GF-D8 (cell line): ENCODE measurements at regions not wholly inside any gene's neighbourhood (a gene's known extent, or its start where the extent isn't known, plus 50 kb on each side); places are given as distances from the start of the nearest gene placed in this dataset.

Source experiments
- DNase-seq: peaks from one replicate; lab custom pipeline; 2025; lab: John Stamatoyannopoulos, UW

DNA sequence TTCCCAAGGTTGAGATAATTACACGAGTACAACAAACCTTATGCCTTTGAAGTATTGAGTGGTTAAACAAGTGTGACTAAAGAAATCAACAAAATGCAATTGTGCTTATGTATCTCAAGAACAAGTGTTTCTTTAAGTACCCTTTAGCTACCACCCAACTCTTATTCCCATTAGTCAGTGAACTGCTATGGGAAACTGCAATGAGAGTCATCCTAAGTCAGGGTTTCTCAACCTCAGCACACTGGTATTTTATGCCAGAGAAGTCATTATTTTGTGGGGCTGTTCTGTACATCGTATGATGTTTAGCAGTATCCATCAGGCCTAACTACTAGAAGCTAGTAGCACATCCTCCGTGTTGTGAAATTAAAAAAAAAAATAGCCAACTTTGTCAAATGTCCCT lies 549.1 kb upstream of the BOD1L1 start:
- DNase-seq, result no peak

DNA sequence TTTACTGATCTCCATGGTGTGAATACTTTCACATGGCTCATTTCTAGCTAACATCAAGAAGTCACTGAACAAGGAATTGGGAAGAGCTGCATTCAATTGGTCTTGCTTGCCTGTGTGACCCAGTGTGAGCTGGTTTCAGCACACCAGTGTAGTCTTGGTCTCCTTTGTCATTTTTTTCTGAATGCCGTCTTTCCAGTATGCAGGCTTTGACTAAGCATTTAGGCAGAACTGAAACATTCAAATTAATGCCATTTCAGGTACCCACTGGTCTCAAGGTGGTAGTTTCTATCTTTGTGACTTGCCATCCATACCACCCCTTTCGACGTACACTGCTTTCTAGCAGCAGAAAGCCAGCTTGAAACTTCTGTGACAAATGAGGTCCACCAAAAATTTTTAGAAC lies 550.5 kb upstream of the BOD1L1 start:
- DNase-seq, result no peak

DNA sequence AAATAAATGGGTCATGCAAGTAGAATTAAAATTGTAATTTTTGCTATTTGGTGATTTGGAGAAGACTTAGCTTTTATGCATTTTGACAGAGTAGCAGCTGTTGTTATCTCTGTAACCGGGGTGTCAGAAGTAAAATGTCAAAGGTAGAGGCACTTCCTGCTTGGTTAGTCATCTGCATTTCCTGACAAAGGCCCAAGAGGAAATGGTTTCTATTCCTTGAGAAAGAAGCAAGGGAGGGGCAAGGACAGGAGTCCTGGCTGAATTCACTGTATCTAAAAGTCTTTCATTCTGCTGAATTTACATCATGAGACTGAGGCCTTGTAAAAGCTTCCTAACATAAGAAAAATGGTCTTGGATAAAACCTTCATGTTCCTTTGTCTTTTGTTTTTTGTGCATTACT lies 550.9 kb upstream of the BOD1L1 start:
- DNase-seq, result no peak

- DNase-seq, result no peak
Observed at GRCh38 chr4:14180166-14180565, 552.6 kb upstream of the BOD1L1 start.

GRCh38 chr4:14180983-14181601 lies 553.6 kb upstream of the BOD1L1 start:
- no peak for DNase-seq

- no peak for DNase-seq
Observed at GRCh38 chr4:14182148-14182547, 554.6 kb upstream of the BOD1L1 start.

DNA sequence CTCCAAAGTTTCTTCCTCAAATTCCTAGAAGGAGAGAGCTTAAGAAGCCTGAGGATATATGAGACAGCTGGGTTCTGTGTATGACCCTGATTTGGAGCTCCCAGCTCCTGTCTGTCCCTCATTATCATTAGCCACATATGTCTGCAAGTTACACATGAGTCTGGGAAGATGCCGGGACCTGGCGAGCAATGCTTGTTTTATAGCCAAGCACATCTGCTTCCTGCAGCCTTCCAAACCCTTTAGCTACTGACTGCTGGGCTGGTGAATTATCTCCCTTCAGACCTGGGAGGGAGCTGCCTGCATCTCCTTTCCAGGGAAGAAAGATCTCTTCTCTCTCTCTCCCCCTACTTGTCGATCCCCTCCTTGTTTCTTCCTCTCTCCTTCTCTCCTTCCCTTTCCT lies 556.7 kb upstream of the BOD1L1 start:
- no peak for DNase-seq

- no peak for DNase-seq
Observed at GRCh38 chr4:14184767-14185166, 557.2 kb upstream of the BOD1L1 start.

- DNase-seq, result no peak
Observed at GRCh38 chr4:14188214-14188613, 560.7 kb upstream of the BOD1L1 start.

DNA sequence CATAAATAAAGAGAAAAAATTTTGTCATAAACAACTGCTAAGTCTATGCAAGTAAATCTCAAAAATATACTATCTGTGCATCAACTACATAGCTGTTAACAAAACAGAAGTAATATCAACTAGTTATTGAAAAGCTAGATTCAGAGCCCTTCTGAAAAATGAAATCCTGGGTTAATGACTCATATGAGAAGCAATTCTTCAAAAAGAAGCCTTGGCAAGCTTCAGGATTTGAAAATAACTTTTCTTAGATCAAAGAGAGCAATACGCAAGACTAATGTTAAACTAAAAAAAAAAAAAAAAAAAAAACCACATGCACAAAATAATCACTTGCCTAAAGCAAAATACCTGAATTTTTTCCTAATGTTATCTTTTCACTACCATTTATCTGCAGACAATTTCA lies 566.1 kb upstream of the BOD1L1 start:
- no peak for DNase-seq

GRCh38 chr4:14196131-14196530 lies 568.6 kb upstream of the BOD1L1 start:
- no peak for DNase-seq

GRCh38 chr4:14215116-14215770 lies 587.7 kb upstream of the BOD1L1 start:
- DNase-seq, result no peak

- DNase-seq, result no peak
Observed at GRCh38 chr4:14217401-14217800, 589.9 kb upstream of the BOD1L1 start.

DNA sequence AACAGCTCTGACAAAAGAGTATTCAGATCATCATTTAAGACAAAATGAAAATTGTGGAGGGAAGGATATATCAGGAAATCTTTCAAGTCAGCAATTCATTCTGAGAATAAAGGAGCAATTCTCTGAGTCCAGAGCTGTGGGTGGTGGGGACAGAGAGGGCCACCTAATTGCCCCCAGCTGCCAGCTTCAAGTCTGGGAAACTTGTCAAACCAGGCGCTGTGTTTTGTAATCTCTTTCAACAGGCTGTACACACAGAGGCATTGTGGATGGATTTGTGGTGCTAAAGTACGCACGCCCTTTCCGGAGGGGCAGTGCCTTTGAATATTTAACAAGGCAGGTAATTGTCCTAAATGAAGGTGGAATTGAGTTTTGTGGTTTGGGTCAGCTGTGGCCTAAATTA lies 591.1 kb upstream of the BOD1L1 start:
- no peak for DNase-seq

DNA sequence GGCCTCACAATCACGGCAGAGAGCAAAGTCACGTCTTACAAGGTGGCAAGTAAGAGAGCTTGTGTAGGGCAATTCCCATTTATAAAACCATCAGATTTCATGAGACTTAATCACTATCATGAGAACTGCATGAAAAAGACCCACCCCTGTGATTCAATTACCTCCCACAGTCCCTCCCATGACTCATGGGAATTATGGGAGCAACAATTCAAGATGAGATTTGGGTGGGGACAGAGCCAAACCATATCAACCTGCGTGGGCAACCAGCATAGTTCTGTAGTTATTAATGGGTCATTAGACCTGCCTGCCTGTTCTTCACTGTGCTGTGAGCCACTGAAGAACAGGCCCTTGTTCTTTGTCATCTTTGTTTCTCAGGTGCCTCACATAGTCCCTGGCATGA lies 593.7 kb upstream of the BOD1L1 start:
- no peak for DNase-seq

DNA sequence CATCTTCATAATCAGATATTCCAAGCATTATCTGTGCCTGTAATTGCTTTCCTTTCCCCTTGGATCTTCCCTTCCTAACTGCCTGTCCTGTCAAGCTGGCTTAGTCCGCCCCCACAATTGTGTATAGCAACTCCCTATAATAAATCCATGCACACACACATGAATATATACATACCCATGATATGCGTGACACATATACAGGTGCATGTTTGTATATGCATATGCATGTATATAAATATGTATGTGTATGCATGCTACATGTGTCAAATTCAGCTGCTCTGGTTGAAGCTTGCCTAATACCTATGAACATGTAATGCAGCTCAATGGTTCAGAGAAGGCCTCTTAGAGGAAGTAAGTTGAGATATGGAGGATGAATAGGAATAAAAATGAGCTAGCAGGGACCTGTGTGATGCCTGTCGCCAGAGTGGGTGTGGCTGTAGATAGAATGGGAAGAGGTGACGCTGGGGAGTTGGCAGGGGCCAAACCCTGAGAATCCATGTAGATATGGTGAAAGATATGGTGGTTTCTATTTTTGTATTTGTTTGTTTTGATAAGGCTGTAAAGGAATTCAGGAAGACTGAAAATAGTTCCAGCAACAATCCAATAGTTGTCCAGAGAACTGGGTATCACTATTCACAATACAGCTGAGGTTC lies 595.0 kb upstream of the BOD1L1 start:
- no peak for DNase-seq

- DNase-seq, result no peak
Observed at GRCh38 chr4:14223461-14223860, 595.9 kb upstream of the BOD1L1 start.

DNA sequence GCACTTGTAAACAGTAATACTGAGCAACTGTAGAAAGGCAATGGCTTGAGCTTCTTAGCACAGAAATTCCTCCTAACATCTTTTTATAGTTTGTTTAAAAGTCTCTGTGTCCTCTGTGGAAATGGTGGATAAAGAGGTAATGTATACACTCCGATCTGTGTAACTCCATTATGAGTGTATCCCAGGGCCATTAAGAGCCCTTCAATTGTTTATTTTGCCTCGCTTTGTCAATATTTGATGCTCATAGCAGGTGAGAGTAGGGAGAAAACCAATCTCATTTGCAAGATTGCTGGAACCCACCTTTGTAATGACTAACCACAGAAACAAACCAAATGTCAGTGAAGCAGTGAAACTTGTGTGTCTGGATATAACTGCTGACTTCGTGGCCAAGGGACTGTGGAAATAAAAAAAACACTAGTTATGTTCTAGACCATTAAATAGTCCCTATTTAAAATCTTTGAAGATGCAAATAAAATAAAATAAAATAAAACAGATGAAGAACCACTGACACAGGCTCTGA lies 598.2 kb upstream of the BOD1L1 start:
- no peak for DNase-seq

GRCh38 chr4:14233126-14233525 lies 605.6 kb upstream of the BOD1L1 start:
- no peak for DNase-seq

DNA sequence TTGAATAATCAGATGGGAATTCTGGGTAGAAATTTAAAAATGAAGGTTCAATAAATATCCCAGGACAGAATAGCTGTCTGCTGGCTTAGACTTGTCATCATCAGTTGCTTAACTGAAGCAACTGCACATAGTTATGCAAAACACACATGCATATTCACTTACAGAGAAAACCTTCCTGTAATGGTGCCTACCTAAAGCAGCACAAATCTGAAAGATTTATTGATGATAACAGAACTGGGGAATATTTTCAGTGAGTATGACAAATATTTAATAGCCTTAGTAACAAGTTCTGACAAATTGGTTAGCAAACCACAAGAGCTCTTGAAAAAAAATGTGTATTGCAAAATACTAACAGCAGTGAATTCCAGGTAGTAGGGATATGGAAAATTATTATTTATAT lies 606.8 kb upstream of the BOD1L1 start:
- DNase-seq, result no peak

DNA sequence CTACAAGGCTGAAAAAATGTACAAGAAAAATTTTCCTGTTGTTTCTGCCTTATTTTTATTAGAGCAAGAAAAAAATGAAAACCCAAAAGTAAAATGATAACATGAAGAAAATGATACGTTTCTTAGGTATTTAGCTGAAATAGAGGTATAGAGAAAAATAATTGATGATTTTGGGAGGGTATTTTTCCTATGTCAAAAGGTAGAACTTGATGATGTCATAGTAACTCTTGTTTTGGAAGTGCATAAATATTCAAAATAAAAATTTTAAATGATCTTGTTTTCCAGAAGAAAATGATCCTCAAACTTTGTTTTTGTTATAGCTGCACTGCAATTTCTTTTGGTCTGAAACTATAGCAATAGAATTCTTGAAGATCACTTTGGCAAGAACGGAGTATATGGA lies 608.8 kb upstream of the BOD1L1 start:
- DNase-seq, result no peak

GRCh38 chr4:14237911-14238310 lies 610.4 kb upstream of the BOD1L1 start:
- no peak for DNase-seq

- DNase-seq, result no peak
Observed at GRCh38 chr4:14241574-14241973, 614.0 kb upstream of the BOD1L1 start.
